Sciatic nerve (tissue), 2 donors: ENCODE measurements at regions not wholly inside any gene's neighbourhood (a gene's known extent, or its start where the extent isn't known, plus 50 kb on each side); places are given as distances from the start of the nearest gene placed in this dataset.

ENCODE experiments used
- ATAC-seq: fragments of 200-7000 bp; cut with Tn5 transposase; one replicate; pipeline ENCODE4 v1.9.1; 2020; ENCODE audit warnings: mild to moderate bottlenecking, moderate library complexity
- DNase-seq: peaks from one replicate; pipeline ENCODE4 v3.0.0-alpha.2; 2020; ENCODE audit warnings: low spot score
- intact Hi-C: fragments of 100-400 bp; cut with DNase I; formaldehyde crosslinking; loops from one replicate; pipeline ENCODE4 v1.14.2; 2022
- donor health status: DM: no; HTN: no; CAD: no.
- donor health status: DM: no; HTN: no; CAD: no.

- intact Hi-C loops = no loop called here
- no peak for DNase-seq
These were observed 555.3 kb downstream of the SLC6A15 start for GRCh38 chr12:84357314-84357713.

GRCh38 chr12:84356224-84356623 lies 556.4 kb downstream of the SLC6A15 start:
- ATAC-seq (no peak), DNase-seq (no peak)
- intact Hi-C loops = no loop called here

More at GRCh38 chr12:84357314-84357713, 555.3 kb downstream of the SLC6A15 start:
- no peak for ATAC-seq

GRCh38 chr12:84355561-84355960 lies 557.0 kb downstream of the SLC6A15 start:
- ATAC-seq = no peak
- intact Hi-C loops = no loop called here

GRCh38 chr12:84348582-84348981 lies 564.0 kb downstream of the SLC6A15 start:
- intact Hi-C loops = no loop called here
- no peak for ATAC-seq

More at GRCh38 chr12:84355561-84355960, 557.0 kb downstream of the SLC6A15 start:
- no peak for DNase-seq

GRCh38 chr12:84341467-84342193 lies 571.0 kb downstream of the SLC6A15 start:
- no peak for DNase-seq
- intact Hi-C loops = no loop called here
- no peak for ATAC-seq

More at GRCh38 chr12:84348582-84348981, 564.0 kb downstream of the SLC6A15 start:
- no peak for DNase-seq

- ATAC-seq = no peak
- intact Hi-C loops = no loop called here
- DNase-seq = no peak
These were observed 576.4 kb downstream of the SLC6A15 start for GRCh38 chr12:84336231-84336630.

- no peak for ATAC-seq
- intact Hi-C loops = no loop called here
- DNase-seq = no peak
These were observed 582.7 kb downstream of the SLC6A15 start for GRCh38 chr12:84329938-84330337.

GRCh38 chr12:84315926-84316325 lies 596.7 kb downstream of the SLC6A15 start:
- ATAC-seq = no peak
- intact Hi-C loops = no loop called here
- DNase-seq = no peak

- intact Hi-C loops = no loop called here
- ATAC-seq (no peak), DNase-seq (no peak)
These were observed 599.3 kb downstream of the SLC6A15 start for GRCh38 chr12:84313323-84313675.

- intact Hi-C loops = no loop called here
- ATAC-seq = no peak
- no peak for DNase-seq
These were observed 604.4 kb downstream of the SLC6A15 start for GRCh38 chr12:84308211-84308610.

GRCh38 chr12:84305144-84305543 lies 607.5 kb downstream of the SLC6A15 start:
- intact Hi-C loops = no loop called here
- ATAC-seq = no peak
- no peak for DNase-seq

GRCh38 chr12:84294246-84294645 lies 618.4 kb downstream of the SLC6A15 start:
- ATAC-seq (no peak), DNase-seq (no peak)
- intact Hi-C loops = no loop called here

GRCh38 chr12:84290168-84290567 lies 622.4 kb downstream of the SLC6A15 start:
- no peak for DNase-seq
- intact Hi-C loops = no loop called here
- ATAC-seq = no peak

- intact Hi-C loops = no loop called here
- ATAC-seq (no peak), DNase-seq (no peak)
These were observed 634.6 kb downstream of the SLC6A15 start for GRCh38 chr12:84277986-84278385.

GRCh38 chr12:84276215-84276614 lies 636.4 kb downstream of the SLC6A15 start:
- ATAC-seq (no peak), DNase-seq (no peak)
- intact Hi-C loops = no loop called here

- intact Hi-C loops = no loop called here
- DNase-seq = no peak
- no peak for ATAC-seq
These were observed 640.3 kb downstream of the SLC6A15 start for GRCh38 chr12:84272324-84272723.

- DNase-seq = no peak
These were observed 642.0 kb downstream of the SLC6A15 start for GRCh38 chr12:84270470-84271140.

GRCh38 chr12:84247931-84248330 lies 664.7 kb downstream of the SLC6A15 start:
- no peak for ATAC-seq
- no peak for DNase-seq
- intact Hi-C loops = no loop called here

More at GRCh38 chr12:84270470-84271140, 642.0 kb downstream of the SLC6A15 start:
- intact Hi-C loops = no loop called here
- ATAC-seq = no peak

GRCh38 chr12:84243686-84244085 lies 668.9 kb downstream of the SLC6A15 start:
- intact Hi-C loops = no loop called here
- DNase-seq (no peak), ATAC-seq (no peak)

GRCh38 chr12:84222841-84223240 lies 689.8 kb downstream of the SLC6A15 start:
- no peak for DNase-seq
- ATAC-seq = no peak
- intact Hi-C loops = no loop called here

- intact Hi-C loops = no loop called here
- no peak for DNase-seq
- ATAC-seq = no peak
These were observed 694.2 kb downstream of the SLC6A15 start for GRCh38 chr12:84218406-84218805.
